ENCODE measurements at regions not wholly inside any gene's neighbourhood (a gene's known extent, or its start where the extent isn't known, plus 50 kb on each side); places are given as distances from the start of the nearest gene placed in this dataset.
"Not testable (repeated sequence)": the region's sequence is repeated elsewhere in the genome, so short reads cannot be mapped to it uniquely, and the experiment has no call there.

DNA sequence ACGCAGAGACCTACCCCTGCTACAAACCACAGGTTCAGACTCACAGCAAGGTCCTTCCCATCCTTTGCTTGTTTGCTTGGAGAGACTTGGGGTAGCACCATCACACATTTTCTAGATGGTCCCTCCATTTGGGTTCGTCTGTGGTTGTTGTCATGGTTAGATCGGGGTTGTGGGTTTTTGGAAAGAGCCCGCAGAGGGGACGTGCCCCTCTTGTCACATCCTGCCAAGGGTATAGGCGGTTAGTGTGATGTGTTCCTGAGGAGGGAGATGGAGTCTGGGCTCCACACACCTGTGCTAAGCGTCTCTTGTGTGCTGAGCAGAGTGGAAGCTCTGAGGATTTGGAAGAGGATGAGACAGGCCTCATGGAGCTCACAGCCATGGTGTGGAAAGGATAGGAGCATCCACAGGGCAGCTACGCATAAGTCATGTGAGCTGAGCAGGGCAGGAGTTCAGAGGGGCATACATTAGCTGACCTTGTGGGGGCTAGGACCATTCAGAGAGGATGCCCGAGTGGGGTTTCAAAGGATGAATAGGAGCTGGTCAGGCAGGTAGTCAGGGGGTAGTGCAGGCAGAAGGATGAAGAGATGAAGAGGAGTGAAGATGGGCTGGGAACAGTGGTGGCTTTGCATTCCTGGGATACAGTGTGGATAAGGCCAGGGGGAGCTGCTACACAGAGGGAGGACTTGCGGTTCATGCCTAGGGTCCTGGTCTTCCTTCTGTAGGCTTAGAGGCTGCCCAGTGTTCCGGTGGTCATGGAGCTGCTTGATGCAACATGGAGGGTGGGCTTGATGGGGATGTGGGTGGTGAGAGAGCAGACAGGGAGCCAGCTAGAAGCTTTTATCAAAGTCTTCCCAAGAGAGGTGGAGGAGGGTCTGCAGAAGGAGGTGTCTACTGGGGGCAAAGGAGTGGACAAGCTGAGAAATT is 62.9 kb downstream of the ACKR3 start:
- intact Hi-C loops (cut with DNase I): no loop called here
- DNase-seq (no peak), ATAC-seq (no peak)

DNA sequence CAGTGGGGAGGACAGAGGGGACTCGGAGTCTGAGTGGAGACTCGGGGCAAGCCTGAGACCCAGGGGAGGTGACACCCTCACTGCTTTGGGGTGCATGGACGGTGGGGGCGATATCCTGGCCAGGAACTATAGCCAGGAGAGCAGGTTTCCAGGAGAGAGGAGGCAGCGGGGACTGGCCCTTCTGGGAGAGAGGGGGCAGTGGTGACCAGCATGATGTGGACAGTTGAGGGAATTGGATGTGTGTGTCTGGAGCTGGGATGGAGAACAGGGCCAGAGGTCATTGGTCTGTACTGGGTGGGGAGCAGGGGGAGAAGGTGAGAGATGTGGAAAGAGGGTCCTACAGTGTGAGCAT is 63.6 kb downstream of the ACKR3 start:
- ATAC-seq (no peak), DNase-seq (no peak)
- intact Hi-C loops (cut with DNase I): no loop called here

DNA sequence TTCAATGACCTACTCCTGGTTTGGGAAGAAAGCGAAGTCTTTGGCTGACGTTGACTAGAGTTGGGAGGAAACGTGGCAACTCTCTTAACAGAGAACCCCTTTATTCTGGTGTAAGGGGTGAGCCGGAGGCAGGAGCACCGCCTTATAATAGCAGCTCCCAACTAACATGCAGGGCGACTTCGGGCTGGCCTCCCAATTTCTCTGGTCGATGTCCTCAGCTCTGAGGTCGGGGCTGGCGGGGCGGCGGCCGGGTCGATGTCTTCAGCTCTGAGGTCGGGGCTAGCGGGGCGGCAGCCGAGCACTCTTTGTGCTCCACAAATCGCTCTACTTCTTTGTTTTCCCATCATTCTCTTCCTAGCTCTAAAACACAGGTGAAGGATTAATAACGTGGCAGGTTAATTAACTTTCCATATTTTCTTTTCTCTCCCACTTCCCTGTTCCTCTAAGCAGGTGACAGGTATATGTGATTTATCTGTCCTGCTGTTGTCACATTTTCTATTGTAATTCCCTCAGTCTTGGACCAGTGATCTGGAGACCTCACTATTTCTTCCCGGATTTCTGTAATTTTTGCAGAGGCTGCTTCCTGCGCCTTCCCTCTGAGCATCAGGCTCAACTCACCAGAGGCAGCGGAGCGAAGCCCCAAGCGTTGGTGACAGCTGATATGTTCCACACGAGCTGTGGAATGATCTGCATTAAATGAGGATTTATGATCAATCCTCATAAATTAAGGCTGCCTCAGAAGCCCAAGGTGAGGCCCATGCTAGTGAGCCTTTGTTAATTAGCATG is 64.3 kb downstream of the ACKR3 start:
- DNase-seq (no peak), ATAC-seq (no peak)
- intact Hi-C loops (cut with DNase I): no loop called here

- intact Hi-C loops (cut with DNase I): no loop called here
- ATAC-seq (no peak), DNase-seq (no peak)
These were observed 66.6 kb downstream of the ACKR3 start for GRCh38 chr2:236636261-236636660.

DNA sequence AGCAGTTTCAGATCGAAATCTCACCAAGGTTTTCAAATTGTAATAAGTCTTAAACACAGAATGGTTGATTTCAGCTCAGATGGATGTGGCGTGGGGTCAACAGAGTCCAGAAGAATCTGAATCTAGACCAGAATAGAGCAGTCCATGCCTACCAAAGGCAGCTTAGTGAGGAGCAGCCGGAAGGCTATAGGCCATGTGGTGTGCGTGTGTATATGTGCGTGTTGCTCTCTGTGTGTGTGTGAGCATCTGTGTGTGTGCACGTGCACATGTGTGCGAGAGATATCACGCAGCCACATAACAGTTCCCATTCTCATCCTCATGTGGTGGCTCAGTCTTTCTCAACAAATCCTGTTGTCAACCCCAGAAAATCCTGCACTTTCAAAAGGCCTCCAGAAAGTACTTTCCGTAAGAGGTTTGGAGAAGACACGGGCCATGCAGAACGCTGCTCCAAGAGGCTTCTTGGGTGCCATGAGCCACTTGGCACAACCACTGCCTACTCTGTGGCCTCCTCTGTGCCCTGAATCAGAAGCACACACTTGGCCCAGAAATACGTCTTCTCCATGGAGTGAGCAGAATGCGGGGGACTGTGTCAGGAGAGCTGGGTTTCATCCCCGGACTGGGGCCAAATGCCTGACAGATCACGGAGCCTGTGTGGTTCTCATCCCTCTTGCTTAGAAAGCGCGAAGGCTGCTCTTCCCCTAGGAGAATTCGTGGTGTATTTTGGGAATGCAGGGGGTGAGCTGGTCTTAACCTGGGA is 67.3 kb downstream of the ACKR3 start:
- intact Hi-C loops (cut with DNase I): no loop called here
- ATAC-seq (no peak), DNase-seq (no peak)

- DNase-seq (no peak), ATAC-seq (no peak)
- intact Hi-C loops (cut with DNase I): no loop called here
These were observed 68.3 kb downstream of the ACKR3 start for GRCh38 chr2:236637686-236638569.

- intact Hi-C loops (cut with DNase I): no loop called here
- no peak for ATAC-seq
- no peak for DNase-seq
These were observed 69.1 kb downstream of the ACKR3 start for GRCh38 chr2:236638707-236639106.

- ATAC-seq (no peak), DNase-seq (no peak)
- intact Hi-C loops (cut with DNase I): no loop called here
These were observed 70.0 kb downstream of the ACKR3 start for GRCh38 chr2:236639461-236640235.

DNA sequence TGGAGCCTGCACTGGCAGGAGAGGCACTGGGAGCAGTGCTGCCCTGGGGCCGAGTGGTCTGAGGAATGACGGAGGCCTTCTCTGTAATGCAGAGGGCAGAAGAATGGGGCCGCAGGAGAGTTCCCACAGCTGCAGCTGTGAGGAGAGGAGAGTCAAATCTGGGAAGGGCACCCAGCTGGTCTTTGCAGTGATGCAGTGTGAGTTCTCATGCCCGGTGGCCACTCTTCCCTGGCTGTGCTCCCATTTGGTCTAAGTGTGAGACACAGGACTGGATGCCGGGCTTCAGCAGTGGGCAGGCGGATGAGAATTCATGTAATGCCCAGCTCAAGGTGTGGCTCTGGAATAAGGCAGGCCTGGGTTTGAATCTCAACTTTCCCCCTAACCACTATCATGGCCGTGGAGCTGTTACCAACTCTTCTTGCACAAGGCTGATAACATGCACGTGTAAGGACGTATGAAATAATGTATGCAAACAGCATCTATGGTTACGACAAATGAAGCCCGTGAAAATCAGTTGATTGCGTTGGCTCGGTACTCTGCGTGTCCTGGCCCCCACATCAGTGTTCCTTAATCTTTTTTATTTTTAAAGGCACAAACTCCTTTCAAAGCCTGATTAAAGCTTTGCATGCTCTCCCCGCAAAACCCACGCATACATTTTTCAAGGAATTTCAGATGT is 71.6 kb downstream of the ACKR3 start:
- intact Hi-C loops (cut with DNase I): no loop called here
- DNase-seq: no peak
- ATAC-seq: no peak

DNA sequence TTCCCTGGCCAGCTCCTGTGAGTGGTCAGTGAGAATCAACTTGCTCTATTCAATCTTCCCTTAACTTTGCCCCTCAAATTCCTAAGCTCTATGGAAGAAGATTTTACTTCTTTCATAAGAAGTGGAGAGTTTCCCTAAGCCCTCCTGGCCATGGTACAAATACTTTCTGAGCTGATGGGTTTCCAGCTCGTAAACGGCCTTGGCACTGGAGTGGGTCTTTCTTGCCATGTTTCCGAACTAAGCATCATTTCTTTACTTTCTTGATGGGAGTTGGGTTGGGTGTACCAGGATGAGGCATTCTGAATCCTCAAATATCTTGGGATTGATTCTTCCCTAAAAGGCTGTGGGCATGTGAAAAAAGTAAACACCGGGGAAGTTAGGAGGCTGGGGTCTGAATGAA is 72.5 kb downstream of the ACKR3 start:
- intact Hi-C loops (cut with DNase I): no loop called here

DNA sequence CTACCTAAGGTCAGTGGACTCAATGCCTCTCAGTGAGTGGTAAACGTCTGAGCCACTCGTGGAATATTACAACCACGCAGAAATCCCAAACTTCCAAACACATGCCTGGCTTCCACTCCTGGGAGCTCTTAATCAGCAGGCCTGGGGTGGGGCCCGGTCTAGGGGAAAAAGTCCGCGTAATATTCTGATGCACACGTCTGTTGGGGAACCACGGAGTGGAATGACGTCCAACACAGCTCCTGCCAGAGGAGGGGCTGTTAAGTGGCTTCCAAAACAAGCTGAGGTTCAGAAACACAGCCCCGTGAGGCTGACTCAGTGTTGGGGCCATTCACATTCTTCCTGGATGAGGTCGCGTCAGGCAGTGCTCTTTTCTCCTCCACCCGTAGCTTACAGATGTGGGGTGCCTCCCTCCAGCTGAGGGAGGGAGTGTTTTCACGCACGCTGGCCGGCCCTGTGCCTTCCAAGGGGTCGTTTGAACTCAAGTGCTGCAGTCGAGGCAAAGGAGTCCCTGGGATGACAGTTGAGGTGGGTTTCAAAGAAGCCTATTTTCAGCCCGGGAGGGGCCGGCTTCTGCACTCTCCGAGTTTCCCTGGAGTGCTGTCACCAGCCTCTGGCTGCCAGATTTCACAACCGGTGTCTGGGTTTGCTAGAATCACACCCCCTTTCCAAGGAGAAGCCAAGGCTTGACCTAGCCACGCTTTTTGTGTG is 73.1 kb downstream of the ACKR3 start:
- DNase-seq (peak; percentile 93), ATAC-seq (peak; percentile 88 to 97)
- intact Hi-C loops (cut with DNase I): no loop called here

More for the DNA sequence above, 72.5 kb downstream of the ACKR3 start:
- peak; percentile 3 to 21 for ATAC-seq
- DNase-seq: no peak

GRCh38 chr2:236643480-236643879 is 73.9 kb downstream of the ACKR3 start:
- DNase-seq (no peak), ATAC-seq (no peak)
- intact Hi-C loops (cut with DNase I): no loop called here

DNA sequence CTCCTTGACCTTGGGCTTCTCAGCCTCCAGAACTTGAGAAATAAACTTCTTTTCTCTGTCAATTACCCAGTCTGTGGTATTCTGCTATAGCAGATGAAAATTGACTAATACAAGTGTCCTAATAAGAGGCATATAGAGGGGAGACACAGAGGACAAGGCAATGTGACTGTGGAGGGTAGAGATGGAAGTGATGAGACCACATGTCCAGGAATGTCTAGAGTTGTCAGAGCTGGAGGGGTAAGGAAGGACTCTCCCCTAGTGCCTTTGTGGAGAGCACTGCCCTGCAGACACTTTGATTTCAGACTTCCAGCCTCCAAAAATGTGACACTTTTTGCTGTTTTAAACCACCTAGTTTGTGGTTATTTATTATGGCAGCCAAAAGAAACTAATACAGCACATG is 74.4 kb downstream of the ACKR3 start:
- no peak for ATAC-seq
- intact Hi-C loops (cut with DNase I): no loop called here
- no peak for DNase-seq

DNA sequence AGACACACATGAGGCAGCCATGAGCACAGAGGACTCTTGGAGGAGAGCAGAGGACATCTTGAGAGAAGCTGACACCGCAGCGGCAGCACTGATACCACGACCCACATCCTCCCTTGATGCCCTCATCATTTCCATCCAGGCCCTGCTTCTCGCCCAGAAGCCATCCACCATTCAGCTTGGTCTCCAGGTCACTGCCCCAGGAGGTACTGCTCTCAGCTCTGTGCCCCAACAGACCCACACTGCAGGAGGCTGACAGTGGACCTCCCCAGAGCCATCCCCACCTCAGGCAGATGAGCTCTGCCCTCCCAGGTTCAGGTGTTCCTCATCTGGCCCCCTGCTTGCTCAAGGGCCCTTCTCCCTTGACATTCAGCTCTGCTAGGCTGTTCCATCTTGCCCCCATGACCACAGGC is 74.9 kb downstream of the ACKR3 start:
- intact Hi-C loops (cut with DNase I): no loop called here
- no peak for ATAC-seq
- DNase-seq: no peak

DNA sequence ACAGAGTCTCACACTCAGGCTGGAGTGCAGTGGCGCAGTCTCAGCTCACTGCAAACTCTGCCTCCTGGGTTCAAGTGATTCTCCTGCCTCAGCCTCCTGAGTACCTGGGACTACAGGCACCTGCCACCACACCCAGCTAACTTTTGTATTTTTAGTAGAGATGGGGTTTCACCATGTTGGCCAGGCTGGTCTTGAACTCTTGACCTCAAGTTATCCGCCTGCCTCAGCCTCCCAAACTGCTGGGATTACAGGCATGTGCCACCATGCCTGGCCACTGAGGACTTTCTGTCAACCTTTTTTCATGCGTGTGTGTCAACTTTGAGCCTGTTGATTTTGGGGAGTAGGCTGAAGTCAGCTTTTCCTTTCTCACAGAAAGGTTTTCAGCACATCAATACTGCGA is 75.5 kb downstream of the ACKR3 start:
- intact Hi-C loops (cut with DNase I); DNase-seq: not testable (repeated sequence)

GRCh38 chr2:236646441-236646840 is 76.8 kb downstream of the ACKR3 start:
- intact Hi-C loops (cut with DNase I): no loop called here
- ATAC-seq (no peak), DNase-seq (no peak)

More for the DNA sequence above, 75.5 kb downstream of the ACKR3 start:
- ATAC-seq: not testable (repeated sequence)

DNA sequence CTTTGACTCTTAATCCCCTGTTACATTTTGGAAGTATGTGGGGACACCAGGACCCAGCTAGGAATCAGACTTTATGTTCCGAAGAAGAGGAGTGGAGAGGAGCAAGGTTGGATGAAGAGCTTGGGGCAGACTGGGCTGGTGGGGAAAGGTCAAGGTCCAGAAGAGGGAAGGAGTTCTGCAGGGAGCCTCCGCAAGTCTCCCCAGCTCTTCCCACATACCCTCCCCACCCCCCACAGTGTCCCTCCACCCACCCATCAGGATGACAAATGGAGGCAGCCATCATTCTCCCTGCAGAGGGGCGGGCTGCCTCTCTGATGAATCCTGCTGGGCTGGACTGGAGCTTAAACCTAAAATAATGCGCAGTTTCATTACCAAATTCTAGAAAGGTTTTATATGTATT is 77.2 kb downstream of the ACKR3 start:
- intact Hi-C loops (cut with DNase I): no loop called here
- ATAC-seq: no peak
- no peak for DNase-seq
